NCI-H2171 (cell line): ENCODE measurements at regions not wholly inside any gene's neighbourhood (a gene's known extent, or its start where the extent isn't known, plus 50 kb on each side); places are given as distances from the start of the nearest gene placed in this dataset.
A peak's percentile ranks its signal among the peaks of the same experiment; 100 is the strongest.
"Not testable (repeated sequence)": the region's sequence is repeated elsewhere in the genome, so short reads cannot be mapped to it uniquely, and the experiment has no call there.

Experiments used
- DNase-seq: peaks from one replicate; lab custom pipeline; 2025; lab: John Stamatoyannopoulos, UW

GRCh38 chr11:34830648-34831047, 85.5 kb downstream of the APIP start:
- peak; percentile 6 for DNase-seq

DNA sequence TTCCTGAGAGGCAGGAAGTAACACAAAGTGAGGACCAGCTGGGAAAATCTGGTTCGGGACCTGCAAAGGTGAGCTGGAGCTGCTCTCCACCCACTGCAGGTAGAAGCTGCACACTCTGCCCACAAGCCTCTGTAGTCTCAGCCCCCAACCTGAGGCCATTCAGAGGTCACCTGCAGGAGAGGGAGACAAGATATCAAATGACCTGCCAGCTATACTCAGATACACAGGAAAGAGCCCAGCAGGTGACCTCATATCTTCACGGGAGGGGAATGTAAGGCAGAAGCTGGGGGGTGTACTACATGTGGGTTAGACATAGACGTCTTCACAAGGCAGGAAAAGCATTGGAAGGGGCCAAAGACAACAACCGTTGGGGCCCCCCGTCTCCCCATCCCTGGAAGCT, 86.1 kb downstream of the APIP start:
- DNase-seq: no peak

- no peak for DNase-seq
These were observed 89.0 kb downstream of the APIP start for GRCh38 chr11:34827228-34827627.

DNA sequence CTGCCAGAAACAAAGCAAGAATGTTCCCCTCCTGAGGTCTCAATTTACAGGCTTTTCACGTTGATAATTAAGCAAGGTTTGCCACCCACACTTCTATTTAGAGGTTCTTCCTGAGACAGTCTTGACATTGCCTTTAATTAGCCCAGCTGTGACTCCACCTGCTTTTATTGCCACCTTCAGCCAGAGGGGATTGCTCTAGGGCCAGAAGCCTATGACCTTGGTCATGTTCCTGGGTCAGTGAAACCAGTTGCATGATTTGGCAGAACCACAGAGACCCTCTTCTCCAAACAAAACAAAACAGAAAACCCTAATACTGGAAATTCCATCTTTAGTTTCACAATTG, 89.8 kb downstream of the APIP start:
- no peak for DNase-seq

DNA sequence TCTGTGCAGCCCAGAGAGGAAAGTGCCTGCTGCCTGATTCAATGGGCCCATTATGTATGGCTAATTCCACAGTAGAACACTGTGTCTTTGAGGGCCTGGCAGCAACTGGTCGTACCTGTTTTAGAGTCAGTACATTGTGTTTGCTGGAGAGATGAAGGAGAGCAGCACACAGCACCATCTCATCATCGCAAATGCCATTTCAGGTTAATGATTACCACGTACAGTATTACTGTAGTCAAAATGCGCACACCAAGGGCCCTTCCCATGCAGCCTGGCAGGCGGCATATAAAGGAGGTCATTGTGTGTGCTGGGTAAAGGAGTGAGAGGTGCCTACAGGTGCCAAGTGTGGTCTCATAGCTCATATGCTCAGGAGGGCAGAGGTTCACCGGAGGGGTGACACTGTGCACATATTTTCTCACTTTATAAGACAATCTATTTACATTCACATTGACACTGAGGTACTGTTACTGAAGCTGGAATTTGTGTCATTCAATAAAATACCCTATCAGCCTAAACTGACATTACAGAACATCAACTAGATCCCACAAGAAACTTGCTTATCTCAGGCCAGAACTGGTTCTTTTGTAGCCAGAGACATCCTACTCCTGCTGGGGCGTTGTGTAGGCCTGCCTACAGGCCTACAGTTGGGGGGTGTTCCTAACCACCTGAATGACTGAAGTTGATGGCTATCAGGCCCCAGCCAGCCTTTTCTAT, 90.4 kb downstream of the APIP start:
- no peak for DNase-seq

GRCh38 chr11:34825315-34825669, 90.9 kb downstream of the APIP start:
- no peak for DNase-seq

DNA sequence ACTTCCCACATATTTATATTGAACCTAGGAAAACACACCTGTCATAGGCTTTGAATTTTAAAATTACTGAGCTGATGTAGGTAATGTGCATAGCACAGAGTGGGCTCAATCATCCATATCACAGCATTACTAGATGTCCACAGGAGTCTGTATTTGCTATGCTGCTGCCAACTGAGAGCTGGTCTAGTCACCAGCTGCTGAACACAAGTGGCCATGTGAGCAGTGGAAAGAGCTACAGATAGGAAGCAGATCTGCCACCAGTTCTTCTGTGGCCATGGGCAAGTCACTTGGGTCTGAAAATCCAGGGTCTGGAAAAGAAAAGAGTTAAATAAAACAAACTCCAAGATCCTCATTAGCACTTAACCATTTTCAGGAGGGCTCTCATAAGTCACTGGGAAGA, 91.8 kb downstream of the APIP start:
- DNase-seq: no peak

DNA sequence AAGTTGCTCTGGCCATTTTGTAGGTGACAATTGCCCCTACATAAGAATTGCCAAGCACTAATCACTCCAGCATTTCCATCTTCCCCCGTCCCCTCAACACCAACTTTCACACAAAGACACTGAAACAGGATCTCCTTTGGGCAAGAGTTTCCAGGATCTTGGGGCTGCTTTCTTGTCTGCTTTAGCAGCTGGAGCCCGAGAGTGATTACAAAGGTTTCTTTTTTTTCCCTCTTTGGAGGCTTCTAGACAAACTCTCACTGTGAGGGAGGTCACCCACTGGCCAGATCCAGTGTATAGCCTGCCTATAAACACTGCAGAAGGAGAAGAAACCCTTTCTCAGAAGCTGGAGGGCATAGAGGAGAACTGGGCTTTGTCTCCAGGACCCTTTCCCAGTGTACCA, 92.5 kb downstream of the APIP start:
- no peak for DNase-seq

DNA sequence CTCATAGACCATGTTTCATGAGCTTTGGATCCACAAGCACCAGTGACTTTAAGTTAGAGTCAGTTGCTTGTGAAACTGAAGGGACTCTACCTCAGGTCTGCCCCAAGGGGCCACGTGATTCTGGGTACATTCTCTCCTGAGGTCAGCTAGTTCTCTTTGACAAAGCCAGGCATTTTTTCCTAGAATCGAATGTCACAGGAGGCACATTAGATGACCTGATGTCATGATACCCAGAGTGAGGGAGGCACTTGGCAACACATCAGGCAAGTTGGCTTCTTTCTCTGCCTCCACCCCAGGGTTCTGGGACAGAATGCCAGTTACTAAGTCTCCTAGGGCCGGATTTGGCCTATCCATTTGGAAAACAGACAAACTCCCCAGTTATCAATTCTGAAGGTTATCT, 93.0 kb downstream of the APIP start:
- no peak for DNase-seq

DNA sequence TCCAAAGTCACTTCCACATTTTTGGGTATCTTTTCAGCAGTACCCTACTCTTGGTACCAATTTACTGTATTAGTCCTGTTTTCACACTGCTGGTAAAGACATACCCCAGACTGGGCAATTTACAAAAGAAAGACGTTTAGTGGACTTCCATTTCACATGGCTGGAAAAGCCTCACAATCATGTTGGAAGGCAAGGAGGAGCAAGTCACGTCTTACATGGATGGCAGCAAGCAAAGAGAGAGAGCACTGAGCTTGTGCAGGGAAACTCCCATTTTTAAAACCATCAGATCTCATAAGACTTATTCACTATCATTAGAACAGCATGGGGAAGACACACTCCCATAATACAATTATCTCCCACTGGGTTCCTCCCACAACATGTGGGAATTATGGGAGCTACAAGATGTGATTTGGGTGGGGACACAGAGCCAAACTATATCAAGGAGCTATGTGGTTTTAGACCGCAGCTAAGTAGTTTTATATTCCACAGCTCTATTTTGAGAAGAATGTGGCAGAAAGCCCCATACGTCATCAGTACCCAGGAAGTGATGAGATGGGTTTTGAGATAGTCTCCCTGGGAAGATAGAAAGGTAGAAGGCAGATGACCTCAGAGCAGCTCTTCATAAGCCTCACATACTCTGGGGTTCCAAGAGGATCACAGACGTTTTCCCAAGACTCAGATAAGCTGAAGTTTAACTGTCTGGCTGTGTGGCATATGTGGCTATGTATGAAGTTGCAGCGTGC, 96.3 kb downstream of the APIP start:
- DNase-seq: no peak

GRCh38 chr11:34817812-34818211, 98.4 kb downstream of the APIP start:
- DNase-seq: not testable (repeated sequence)

GRCh38 chr11:34816698-34817213, 99.4 kb downstream of the APIP start:
- no peak for DNase-seq

GRCh38 chr11:34812905-34813576, 103.1 kb downstream of the APIP start:
- DNase-seq: no peak

- DNase-seq: no peak
These were observed 104.3 kb downstream of the APIP start for GRCh38 chr11:34811858-34812257.

DNA sequence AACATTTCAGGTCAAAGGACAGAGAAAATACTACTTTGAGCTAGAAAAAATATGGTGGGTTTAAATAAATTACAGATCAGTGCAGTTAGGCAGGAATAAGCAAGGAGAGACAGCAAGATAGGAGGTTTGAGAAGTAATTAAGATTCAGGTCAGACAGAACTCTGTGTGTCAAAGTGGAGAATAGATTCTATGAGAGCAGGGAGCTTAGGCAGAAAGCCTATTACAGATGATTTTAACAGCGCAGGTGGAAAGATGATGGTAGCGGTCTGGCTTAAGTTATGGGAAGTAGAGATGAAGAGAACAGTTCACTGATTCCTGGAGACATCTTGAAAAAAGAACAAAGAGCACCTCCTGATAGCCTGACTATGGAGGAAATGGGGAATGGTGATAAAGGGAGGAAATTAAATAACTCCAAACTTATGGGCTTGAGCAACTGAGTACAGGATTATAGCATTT, 106.0 kb downstream of the APIP start:
- DNase-seq: no peak

DNA sequence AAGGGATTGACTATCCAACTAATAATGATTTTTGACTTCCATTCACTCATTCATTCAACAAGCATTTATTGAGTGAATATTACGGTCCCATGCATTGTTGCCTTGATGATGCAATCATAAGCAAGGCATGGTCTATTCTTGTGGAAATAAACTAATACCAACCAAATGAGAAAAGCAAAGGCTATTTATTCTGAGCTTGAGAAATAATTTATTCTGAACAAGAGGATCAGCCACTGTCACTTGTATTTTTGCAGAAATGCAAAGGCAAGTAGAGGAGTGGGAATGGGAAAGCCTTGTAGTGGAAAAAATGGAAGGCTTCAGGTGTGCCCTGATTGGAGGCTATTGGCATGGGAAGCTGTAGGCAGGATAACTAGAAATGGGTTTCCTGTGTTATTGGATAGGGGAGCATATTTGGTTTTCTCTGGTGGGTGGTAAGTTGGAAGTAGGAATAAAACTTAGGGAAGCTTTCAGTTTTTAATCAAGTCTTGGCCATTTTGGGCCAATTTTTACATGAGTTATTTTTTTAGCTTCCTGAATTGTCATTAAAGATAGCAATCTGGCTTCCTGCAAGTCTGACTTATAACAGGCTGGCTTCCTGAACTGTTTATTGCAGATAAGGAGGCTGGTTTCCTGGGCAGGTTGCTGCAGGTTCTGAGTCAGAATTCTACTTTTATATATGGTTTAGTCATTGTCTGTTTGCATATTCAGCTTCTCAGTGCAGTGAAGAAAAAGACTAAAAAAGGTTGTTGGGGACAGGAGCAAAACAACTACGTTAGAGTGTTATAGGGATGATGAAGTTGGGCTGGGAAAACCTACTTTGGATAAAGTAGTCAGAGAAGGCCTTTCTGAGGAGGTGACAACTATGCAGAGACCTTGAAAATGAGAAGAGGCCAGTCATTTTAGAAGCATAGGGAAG, 106.7 kb downstream of the APIP start:
- no peak for DNase-seq

DNA sequence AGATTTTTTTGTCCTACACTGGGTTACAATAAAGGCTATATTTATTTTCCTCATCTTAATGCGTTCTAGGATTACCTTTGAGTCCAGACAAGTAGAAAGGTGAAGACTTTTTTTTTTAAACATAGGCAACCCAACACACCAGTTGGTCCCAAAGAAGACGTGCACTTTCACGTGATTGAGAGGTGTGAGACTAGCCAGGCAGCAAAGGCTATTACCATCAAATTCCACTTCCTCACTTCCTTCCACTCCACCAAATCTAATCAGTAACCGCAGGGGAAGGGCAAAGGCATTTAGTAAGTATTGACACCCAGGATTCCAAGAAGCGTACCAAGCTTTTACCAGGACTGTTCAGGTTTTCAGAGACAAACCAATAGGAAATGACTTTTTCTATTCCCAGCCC, 109.3 kb downstream of the APIP start:
- DNase-seq: no peak

GRCh38 chr11:34805937-34806336, 110.2 kb downstream of the APIP start:
- DNase-seq: no peak

GRCh38 chr11:34799848-34800247, 116.3 kb downstream of the APIP start:
- no peak for DNase-seq

GRCh38 chr11:34798985-34799384, 117.2 kb downstream of the APIP start:
- no peak for DNase-seq

DNA sequence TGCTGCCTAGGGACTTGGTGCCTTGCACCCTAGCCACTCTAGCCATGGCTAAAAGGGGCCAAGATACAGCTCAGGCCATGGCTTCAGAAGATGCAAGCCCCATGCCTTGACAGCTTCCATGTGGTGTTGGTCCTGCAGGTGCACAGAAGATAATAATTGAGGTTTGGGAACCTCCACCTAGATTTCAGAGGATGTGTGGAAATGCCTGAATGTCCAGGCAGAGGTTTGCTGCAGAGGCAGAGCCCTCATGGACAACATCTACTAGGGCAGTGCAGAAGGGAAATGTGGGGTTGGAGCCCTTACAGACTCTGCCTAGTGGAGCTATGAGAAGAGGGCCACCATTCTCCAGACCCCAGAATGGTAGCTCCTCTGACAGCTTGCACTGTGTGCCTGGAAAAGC, 118.7 kb downstream of the APIP start:
- not testable (repeated sequence) for DNase-seq

- DNase-seq: no peak
These were observed 120.5 kb downstream of the APIP start for GRCh38 chr11:34795641-34796040.
